ENCODE measurements at regions not wholly inside any gene's neighbourhood (a gene's known extent, or its start where the extent isn't known, plus 50 kb on each side); places are given as distances from the start of the nearest gene placed in this dataset.

GRCh38 chr3:132966374-132966773 is 71.8 kb upstream of the TMEM108 start:
- TF ChIP-seq POLR2A (IDR thresholded peaks at IDR 0.05): no peak
- no peak for TF ChIP-seq POLR2AphosphoS5 (IDR thresholded peaks at IDR 0.05)
- no peak for TF ChIP-seq CTCF (IDR thresholded peaks at IDR 0.05)

Data from sigmoid colon (tissue), 4 donors.